ENCODE measurements at regions not wholly inside any gene's neighbourhood (a gene's known extent, or its start where the extent isn't known, plus 50 kb on each side); places are given as distances from the start of the nearest gene placed in this dataset.

DNA sequence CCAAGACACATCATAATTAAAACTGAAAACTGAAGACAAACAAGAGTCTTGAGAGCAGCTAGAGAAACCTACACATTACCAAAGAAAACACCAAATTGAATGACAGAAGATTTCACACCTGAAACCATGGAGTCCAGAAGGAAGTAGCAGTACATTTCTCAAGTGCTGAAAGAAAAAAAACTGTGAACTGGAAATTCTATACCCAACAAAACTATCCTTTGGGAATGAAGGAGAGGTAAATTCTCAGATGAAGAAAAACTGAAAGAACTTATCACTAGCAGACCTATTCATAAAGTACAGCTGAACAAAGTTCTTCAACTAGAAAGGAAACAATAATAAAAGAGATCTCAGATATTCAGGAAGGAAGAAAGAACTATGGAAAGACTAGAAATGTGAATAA is 198.7 kb upstream of the ZNF507 start:
- DNase-seq: no peak

DNA sequence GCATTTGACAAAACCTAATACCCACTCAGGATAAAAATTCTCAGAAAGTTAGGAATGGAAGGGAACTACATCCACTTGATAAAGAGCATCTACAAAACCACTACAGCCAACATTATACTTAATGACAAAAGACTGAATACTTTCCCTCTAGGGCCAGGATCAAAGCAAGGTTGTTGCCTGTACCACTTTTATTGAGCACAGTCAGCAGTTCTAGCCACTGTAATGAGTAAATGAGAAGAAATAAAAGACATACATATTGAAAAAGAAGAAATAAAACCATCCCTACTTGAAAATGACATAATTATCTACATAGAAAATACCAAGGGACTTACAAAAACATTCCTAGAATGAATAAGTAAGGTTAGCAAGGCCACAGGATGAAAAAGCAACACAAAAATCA is 194.8 kb upstream of the ZNF507 start:
- no peak for DNase-seq

DNA sequence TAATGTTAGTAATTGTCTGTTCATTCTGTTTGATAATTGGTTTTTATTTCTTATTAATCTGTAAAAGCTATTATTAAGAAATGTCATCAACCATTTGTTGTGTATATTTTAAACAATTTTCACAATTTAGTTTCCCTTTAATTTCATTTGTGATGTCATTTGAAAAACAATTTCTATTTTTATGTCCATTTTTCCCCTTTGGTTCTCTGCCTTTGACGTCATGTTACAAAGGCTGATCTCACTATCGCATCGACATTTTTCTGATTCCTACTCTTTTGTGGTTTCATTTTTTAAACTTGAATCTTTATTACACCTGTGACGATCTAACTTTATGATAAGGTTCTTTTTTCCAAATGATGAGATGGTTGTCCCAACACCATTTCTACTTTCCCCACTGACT is 191.0 kb upstream of the ZNF507 start:
- no peak for DNase-seq

DNA sequence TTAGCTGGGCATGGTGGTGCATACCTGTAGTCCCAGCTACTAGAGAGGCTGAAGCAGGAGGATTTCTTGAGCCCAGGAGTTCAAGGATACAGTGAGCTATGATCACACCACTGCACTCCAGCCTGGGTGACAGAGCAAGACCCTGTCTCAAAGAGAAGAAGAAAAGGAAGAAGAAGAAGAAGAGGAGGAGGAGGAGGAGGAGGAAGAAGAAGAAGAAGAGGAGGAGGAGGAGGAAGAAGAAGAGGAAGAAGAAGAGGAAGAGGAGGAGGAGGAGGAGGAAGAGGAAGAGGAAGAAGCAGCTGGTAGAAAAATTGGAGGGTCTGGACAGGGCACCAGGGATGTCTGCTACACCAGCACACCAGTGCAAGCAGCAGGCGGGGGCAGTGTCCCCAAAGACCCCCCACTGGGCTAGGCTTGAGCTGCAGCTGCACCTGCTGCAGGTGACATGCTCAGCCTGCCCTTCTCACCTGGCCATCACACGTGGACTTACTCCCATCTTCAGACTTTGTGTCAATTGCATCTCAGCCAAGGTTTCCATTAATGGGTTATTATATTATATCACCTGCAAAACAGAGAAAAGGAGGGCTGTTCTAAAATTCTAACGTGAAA is 180.9 kb upstream of the ZNF507 start:
- DNase-seq: no peak

DNA sequence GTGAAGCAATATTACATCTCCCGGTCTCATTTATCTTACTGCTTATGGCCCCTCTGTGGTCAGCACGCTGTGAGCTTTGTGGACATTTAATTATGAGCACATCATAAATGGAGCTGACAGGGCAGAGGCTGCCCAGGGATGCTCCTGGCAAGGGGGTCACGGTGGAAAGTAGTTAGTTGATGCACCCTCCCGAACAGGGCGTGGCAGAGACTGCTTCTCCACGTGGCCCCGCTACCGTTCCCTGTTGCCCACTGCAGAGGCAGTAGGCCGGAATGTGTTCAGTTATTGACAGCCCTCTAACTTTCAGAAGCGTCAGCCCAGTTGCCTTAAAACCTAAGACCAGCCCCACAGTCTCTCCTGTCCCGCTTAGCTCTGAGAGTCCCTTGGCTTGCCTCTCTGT is 180.3 kb upstream of the ZNF507 start:
- no peak for DNase-seq

DNA sequence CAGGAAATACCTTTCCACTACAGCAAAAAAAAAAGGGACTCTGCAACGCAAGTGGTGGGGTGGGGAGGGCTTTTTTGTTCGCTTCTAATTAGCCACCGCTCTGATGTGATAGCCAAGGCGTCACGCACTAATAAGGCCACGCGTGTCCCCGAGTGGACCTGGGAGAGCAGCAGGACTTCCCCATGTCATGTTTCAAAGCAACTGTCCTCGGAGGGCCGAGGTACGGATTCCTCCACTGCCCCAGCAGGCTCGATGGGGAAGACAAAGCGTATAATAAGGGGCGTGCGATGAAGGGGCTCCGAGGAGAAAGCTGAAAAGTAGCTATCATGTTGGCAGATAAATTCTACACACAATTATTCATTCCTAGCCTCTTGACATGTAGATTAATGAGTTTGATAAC is 179.7 kb upstream of the ZNF507 start:
- DNase-seq: no peak

DNA sequence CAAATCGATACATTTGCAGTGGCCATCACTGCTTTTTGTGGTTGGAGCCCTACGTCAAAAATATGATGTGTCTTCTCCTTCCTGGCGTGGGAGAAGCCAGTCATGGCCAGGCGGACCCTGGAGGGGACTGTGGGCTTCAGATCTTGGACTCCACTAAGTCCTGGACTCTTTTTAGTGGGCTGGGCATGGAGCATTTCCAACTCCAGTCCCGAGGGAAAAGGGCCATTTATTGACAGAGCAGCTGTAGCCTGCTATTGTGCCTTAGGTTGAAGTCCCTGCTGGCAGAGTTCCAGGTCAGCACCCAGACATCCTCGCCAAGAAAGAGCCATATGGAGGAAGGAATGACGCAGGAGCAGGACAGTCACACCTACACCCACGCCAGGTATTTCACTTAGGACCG is 179.2 kb upstream of the ZNF507 start:
- peak; percentile 48 for DNase-seq

DNA sequence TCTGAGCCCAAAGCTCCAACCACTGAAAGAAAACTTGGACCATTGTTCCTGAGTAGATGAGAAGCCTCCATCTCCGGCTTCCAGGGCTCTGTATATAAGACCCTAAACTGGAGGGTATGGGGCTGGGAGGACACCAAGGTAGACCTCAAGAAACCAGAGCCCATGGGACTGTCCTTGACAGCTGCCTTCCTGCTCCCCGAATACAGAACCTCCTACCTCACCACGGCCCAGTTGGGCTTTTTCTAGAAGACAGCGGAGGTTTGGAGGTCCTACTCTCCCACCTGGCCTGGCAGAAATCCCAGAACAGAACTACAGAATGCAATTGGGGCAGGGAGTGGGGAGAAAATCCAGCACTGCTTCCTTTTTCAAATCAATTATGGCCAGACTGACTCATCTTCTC is 177.3 kb upstream of the ZNF507 start:
- DNase-seq: no peak

DNA sequence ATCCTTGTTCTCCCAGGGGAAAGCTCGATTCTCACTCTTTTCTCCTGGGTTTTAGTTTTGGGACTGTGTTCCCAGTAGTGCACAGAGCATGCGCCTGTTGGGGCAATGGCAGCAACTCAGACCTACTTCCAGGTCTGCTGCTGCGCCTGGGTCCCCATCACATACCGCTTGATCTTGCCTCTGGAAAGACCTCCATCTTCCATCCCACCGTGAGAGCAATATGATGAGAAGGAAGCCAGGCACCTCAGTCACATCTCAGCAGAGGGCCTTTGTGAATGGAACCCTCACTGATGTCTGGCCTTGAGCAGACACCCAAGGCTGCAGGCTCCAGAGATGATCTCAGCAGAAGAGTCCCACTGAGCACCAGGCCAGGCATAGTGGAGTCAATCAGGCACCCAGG is 176.8 kb upstream of the ZNF507 start:
- no peak for DNase-seq

DNA sequence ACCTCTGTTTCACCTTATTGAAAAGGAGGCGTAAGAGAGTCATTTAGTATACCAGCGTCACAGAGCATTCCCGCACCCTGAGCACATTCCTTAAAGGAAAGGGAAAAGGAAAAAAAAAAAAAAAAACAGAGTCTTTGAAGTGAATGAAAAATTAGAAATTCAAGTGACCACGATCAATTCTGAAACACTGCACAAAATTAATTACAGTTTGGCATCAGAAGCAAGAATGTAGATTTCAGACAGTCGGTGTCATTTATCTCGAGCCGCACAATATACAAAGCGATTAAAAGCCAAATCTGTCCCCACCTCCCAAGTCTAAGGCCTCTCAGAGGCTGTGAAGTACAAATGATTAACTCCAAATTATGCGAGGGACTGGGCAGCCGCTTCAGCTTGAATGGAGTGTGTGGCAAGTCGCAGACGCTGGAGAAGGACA is 173.7 kb upstream of the ZNF507 start:
- DNase-seq: no peak

DNA sequence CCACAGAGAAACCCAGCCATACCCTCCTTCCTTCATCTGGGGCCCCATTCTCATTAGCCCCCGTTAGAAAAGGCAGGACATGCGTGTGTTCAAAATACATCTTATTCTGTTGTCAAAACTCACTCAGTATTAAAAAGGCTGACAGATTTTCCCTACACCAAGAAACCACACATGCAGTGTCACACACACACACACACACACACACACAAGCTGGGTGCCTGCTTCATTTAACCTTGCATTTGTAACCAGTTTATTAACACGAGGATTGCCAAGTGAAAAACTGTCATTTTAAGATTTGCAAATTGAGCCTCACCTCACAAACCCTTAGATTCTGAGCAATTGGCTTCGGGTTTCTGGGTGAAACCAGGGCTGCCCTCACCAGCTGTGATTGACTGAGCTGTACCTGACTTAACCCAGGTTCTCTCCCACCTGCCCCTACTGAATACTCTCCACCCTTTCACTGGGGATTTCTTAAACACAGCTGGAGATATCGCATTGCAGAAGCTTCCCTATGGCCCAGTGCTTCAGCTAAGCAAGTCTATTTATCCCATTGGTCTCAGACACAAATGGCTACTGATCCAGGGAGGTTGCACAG is 172.7 kb upstream of the ZNF507 start:
- no peak for DNase-seq

DNA sequence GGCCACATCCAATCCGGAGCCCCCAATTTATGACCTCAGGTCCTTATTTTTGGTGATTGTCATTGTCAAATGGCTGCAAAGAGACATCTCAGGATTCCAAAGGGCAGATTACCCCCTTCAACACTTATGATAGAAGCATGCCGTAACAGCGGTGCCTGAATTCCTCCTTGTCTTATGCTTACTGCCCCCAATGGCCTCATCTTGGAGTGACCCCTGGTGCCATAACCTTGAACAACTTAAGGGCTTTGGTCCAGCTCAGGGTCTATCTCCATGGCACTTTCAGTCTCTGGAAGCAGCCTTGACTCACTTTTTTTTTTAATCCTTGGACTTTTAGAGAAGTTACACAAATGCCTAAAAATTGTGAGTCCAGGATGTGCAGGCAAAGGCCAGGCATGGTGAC is 171.6 kb upstream of the ZNF507 start:
- DNase-seq: no peak

DNA sequence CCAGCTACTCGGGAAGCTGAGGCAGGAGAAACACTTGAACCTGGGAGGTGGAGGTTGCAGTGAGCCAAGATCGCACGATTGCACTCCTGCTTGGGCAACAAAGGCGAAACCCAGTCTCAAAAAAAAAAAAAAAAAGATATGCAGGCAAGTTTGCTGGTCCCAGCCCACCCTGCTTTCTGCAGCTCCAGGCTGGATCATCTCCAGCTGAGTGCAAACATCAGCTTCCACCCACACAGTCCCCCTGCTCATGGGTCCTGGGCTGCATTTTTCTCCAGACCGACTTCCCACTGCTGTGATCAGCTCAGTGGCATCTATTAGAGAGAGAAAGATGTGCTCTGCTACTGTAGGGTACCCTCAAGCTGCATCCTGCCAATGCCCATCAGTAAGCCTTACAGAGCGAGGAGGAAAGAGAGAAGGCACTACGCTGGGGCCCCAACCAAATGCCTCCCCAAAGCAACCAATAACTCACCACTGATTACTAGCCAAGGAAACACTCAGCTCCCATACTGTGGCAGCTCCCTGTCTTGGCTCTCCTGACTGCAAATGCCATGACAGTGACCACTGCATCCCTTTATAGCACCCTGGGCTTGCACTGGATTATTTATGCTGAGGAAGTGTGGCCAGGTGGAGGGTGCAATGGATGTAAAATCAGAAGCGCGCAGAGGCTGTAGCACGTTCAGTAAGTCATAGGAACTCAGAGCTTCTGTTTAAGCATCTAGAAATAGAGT is 170.9 kb upstream of the ZNF507 start:
- DNase-seq: no peak

DNA sequence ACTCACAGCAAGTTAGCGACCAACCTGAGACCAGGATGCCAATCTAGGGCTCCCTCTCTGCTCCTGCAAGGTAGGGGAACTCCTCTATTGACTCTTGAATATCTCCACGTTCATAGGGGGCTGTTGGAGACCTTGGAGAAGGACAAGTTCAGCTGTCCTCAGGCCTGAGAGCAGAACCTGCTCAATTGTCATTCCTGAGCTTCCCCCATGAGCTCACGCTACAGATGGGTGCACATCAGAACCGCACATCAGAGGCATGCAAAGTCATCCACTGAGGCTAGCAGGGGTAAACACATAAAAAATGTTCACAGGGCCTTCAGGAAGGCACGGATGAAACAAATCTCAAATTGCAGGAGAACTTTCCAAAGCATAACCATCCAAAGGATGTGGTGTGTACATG is 168.8 kb upstream of the ZNF507 start:
- no peak for DNase-seq

DNA sequence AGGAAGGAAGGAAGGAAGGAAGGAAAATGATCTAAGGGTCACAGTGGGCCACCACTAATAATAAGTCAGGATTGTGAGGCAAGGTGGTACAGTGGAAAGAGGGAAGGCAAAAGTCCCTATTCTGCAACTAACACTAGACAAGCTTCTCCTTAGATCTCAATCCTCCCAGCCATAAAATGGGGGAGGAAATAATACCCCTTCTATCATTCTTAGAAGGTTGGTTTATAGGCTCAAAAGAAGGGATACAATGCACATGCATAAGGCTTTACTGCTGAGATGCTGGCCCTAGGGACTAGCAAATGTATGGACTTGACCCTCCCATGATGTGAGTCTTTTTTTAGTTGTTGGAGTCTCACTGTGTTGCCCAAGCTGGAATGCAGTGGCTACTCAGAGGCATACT is 167.7 kb upstream of the ZNF507 start:
- no peak for DNase-seq

DNA sequence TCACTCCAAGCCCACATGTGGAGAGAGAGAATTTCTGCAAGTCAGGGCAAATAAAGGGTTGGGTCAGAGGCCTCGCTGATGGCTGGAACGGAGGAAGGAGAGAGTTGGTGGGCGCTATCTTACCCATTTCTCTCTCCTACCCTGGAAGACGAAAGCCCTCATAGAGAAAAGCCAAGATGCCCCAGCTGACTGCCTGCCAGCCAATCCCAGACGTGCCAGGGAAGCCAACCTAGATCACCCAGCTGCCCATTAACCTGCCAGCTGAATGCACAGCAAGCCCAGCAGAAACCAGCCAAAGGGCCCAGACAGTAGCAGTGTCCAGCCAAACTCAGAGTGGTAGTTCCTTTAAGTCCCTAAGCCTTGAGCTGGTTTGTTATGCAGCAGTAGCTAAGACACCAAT is 167.0 kb upstream of the ZNF507 start:
- no peak for DNase-seq

DNA sequence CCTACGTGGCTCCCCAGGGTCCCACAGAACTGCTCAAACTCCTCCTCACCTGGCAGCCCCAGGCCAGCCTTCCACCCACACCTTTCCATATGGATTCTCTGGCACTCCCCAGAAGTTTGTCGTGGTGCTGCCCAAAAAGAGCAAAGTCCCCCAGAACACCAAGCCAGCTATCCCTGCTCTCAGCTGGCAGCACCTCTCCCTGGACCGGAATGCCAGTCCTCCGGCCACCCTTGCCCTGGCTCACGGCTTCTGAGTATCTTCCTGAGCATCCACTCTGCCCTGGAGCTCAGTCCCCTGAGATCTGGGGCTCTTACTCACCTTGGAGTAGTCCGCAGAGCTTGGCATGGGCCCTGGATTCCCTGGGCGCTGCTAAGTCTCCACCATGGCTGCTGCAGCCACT is 166.5 kb upstream of the ZNF507 start:
- no peak for DNase-seq

DNA sequence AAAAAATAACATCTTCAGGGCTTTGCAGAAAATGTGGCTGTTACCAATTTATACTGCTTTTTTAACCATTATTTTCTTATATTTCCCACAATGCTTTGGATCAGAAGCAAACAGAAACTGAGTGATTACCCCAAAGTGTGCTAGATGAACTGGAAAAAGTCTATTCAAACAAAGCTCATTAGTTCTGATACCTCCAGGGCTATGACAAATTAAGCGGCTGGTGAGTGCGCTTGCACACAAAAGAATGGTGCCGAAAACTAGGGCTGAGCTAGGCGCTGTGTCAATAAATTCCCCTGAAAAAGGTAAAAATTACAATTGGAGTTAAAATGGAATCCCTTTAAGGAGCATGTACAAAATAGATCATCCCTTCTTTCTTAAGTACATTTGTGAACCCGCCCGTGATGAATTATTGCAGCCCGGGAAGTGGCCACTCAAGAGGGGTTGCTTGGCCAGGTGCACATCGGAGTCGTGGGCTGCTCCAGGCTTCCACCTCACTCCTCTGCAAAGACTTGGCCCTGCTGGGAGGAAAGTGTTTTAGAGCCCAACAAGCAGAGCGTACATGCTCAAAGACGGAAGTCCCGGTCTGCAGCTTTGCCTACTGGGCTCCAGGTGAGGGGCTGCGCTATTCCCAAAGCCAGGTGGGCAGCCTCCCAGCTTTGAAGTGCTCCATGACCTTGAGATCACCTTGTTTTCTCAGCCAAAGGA is 164.0 kb upstream of the ZNF507 start:
- peak; percentile 92 for DNase-seq

DNA sequence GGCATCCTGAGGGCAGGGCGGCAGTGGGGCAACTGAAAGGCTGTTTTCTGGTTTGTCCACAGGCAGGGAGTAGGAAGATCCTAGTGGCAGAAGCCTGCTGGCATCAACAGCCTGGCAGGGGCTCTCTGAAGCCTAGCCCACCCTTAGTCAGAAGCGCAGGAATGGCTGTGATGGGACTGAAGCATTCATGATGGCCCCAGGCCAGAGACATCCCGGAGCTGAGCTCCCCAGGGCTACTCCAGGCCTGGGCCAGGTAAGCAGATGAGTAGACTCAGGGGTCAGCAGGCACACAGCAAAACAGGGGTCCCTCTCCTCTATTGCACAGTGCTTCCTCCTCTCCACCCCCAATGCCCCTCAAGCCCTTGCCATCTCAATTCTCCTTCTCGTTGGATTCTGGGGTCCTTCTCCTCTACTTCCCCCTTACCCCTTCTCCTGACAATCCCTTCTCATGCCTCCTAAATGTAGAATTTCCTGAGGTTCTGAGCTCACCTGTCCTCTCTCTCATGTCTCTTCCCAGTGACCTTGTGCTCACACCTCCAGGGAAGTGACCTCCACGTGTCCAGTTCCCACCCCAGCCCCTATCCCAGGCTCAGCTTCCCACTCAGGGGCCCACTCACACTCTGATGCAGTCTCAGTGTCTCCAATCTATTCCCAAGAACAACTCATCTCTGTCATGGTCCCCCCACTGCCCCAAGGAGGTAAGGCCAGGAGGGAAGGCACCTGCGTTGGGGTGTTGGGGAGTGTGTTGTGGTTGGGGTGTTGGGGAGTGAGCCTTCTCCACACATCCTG is 158.7 kb upstream of the ZNF507 start:
- no peak for DNase-seq

DNA sequence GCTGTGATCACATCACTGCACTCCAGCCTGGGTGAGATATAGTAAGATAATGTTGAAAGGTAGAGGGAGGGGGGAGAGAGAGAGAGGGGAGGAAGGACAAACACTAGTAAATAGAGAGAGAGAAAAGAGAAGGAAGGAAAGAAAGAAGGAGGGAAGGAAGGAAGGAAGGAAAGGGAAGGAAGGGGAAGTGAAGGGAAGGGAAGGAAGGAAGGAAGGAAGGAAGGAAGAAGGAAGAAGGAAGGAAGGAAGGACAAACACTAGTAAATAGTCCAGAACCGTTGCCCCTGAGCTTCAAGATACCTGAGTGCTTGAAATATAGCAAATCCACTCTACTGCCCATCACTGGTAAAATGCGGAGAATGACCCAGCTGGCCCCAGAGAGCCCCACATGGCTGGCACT is 156.5 kb upstream of the ZNF507 start:
- no peak for DNase-seq

DNA sequence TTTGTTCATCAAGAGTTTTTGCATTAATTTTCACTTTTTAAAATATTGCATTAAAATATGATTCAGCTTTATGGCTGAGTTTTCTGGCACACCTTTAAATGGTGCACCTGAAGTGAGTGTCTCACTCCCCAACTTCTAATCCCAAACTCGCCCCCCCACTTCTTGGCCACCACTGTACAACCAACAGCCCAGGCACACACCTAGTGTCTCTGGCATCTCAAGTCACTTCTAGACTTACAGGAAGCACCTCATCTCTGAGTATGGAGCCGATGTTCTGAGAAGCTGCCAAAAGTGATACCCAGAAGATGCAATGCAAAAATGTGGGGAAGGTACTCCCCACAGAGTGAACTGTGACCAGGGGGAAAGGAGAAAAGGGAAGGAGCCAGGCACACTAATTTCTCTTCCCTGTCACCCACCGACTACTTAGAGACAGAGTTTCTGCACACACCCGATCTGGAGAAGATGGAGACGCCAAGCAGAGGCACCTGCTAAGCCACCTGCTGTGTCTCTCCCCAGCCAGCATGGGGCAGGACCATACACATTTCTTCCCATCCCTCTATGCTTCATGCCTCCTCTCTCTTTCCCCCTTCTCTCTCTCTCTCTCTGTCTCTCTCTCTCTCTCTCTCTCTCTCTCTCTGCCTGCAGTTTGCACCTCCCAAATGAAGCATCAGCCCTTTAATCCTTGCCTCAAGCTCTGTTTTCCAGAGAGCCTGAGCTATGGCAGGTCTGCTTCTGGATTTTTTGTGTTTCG is 155.3 kb upstream of the ZNF507 start:
- no peak for DNase-seq

DNA sequence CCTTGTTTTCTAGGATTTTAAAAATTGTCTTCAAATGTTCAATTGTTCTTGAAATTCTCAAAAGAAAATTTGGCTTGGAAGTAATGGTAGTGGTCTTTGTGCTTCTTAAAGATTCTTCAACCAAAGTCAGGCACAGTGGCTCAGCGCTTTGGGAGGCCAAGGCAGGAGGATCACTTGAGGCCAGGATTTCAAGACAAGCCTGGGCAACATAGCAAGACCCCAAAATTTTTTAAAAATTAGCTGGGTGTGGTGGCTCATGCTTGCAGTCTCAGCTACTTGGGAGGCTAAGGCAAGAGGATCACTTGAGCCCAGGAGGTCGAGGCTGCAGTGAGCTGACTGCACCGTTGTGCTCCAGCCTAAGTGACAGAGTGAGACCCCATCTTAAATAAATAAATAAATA is 153.5 kb upstream of the ZNF507 start:
- DNase-seq: no peak
